SU-DHL-6 (cell line): ENCODE measurements at regions not wholly inside any gene's neighbourhood (a gene's known extent, or its start where the extent isn't known, plus 50 kb on each side); places are given as distances from the start of the nearest gene placed in this dataset.

ENCODE experiments used
- H2AFZ ChIP-seq: fragments of 200-600 bp; sonication (generic); 2 replicates; pipeline ENCODE4 v1.6.1; 2014; ENCODE audit warnings: low read depth, mild to moderate bottlenecking, moderate library complexity, mixed read lengths, antibody characterized with exemption, low read length; ENCODE audit not compliant: severe bottlenecking
- H3F3A ChIP-seq: fragments of 200-600 bp; shearing (Covaris generic); 2 replicates; pipeline ENCODE4 v1.6.0; 2016; ENCODE audit warnings: antibody characterized with exemption, mild to moderate bottlenecking; ENCODE audit not compliant: insufficient read depth
- H3K27ac ChIP-seq: fragments of 200-600 bp; sonication (generic); 2 replicates; pipeline ENCODE4 v1.5.1; 2016; ENCODE audit warnings: low read depth, mild to moderate bottlenecking, low read length, moderate library complexity, mixed read lengths
- H3K27me3 ChIP-seq: fragments of 200-600 bp; sonication (generic), shearing (Covaris generic); 2 replicates; pipeline ENCODE4 v1.6.0; 2014; ENCODE audit warnings: mild to moderate bottlenecking, low read length
- H3K36me3 ChIP-seq: fragments of 200-600 bp; sonication (generic); 2 replicates; pipeline ENCODE4 v1.6.1; 2014; ENCODE audit warnings: mild to moderate bottlenecking, low read length, mixed read lengths
- H3K4me2 ChIP-seq: fragments of 300-600, 200-600 bp; shearing (Covaris generic), sonication (generic); 2 replicates; pipeline ENCODE4 v1.6.0; 2014; ENCODE audit warnings: low read length, low read depth, mild to moderate bottlenecking; ENCODE audit not compliant: poor library complexity, severe bottlenecking
- H3K4me3 ChIP-seq: fragments of 200-600 bp; sonication (generic); 2 replicates; pipeline ENCODE4 v1.5.1; 2014; ENCODE audit warnings: antibody characterized with exemption, low read length, mild to moderate bottlenecking, mixed read lengths; ENCODE audit not compliant: insufficient read depth, poor library complexity, severe bottlenecking
- H3K79me2 ChIP-seq: fragments of 200-600 bp; sonication (generic); 2 replicates; pipeline ENCODE4 v1.6.1; 2014; ENCODE audit warnings: mild to moderate bottlenecking, low read length, moderate library complexity; ENCODE audit not compliant: insufficient read depth
- H3K9ac ChIP-seq: fragments of 200-600 bp; sonication (generic); 2 replicates; pipeline ENCODE4 v1.7.0; 2014; ENCODE audit warnings: mild to moderate bottlenecking, low read length
- H3K9me2 ChIP-seq: fragments of 200-600 bp; sonication (generic); replicated peaks from 2 replicates; pipeline ENCODE4 v1.6.1; 2014; ENCODE audit warnings: low read length; ENCODE audit not compliant: insufficient read depth
- H3K9me3 ChIP-seq: fragments of 200-600 bp; sonication (generic); 2 replicates; pipeline ENCODE4 v1.6.1; 2014; ENCODE audit warnings: low read length, mixed read lengths; ENCODE audit not compliant: insufficient read depth
- H4K20me1 ChIP-seq: fragments of 200-600 bp; sonication (generic); 2 replicates; pipeline ENCODE4 v1.6.1; 2014; ENCODE audit warnings: low read depth, mild to moderate bottlenecking, antibody characterized with exemption, low read length, moderate library complexity, mixed read lengths
- EZH2phosphoT487 ChIP-seq: fragments of 200-600 bp; sonication (generic), shearing (Covaris generic); conservative IDR thresholded peaks from 2 replicates; pipeline ENCODE4 v1.6.1; 2018; ENCODE audit warnings: mild to moderate bottlenecking, antibody characterized with exemption, low read length, moderate library complexity, mixed read lengths
- TF ChIP-seq, protein P1 (sequence below): fragments of 200-600 bp; sonication (generic); IDR thresholded peaks from one replicate; pipeline ENCODE4 v1.5.1; 2017; ENCODE audit warnings: antibody characterized with exemption, mild to moderate bottlenecking, low read length, moderate library complexity; ENCODE audit not compliant: insufficient read depth, poor library complexity, severe bottlenecking

- no peak overlapping the region for H3K4me3 ChIP-seq
- H2AFZ ChIP-seq, result no peak overlapping the region
- H4K20me1 ChIP-seq, result no peaks in the 10 kb centered on the region
- H3K9me2 ChIP-seq, result no peaks in the 10 kb centered on the region
- no peak for TF ChIP-seq EZH2phosphoT487
- TF ChIP-seq, protein P1, sequence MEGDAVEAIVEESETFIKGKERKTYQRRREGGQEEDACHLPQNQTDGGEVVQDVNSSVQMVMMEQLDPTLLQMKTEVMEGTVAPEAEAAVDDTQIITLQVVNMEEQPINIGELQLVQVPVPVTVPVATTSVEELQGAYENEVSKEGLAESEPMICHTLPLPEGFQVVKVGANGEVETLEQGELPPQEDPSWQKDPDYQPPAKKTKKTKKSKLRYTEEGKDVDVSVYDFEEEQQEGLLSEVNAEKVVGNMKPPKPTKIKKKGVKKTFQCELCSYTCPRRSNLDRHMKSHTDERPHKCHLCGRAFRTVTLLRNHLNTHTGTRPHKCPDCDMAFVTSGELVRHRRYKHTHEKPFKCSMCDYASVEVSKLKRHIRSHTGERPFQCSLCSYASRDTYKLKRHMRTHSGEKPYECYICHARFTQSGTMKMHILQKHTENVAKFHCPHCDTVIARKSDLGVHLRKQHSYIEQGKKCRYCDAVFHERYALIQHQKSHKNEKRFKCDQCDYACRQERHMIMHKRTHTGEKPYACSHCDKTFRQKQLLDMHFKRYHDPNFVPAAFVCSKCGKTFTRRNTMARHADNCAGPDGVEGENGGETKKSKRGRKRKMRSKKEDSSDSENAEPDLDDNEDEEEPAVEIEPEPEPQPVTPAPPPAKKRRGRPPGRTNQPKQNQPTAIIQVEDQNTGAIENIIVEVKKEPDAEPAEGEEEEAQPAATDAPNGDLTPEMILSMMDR, result no peak
- H3K9ac ChIP-seq, result no peak overlapping the region
- no peaks in the 10 kb centered on the region for H3K27me3 ChIP-seq
- no peaks in the 10 kb centered on the region for H3K36me3 ChIP-seq
- H3F3A ChIP-seq, result no peaks in the 10 kb centered on the region
- H3K79me2 ChIP-seq, result no peaks in the 10 kb centered on the region
- no peak overlapping the region for H3K4me2 ChIP-seq
- no peaks in the 10 kb centered on the region for H3K9me3 ChIP-seq
- no peak overlapping the region for H3K27ac ChIP-seq
Measured at GRCh38 chr18:8936619-8937018, 165.9 kb upstream of the NDUFV2 start.

DNA sequence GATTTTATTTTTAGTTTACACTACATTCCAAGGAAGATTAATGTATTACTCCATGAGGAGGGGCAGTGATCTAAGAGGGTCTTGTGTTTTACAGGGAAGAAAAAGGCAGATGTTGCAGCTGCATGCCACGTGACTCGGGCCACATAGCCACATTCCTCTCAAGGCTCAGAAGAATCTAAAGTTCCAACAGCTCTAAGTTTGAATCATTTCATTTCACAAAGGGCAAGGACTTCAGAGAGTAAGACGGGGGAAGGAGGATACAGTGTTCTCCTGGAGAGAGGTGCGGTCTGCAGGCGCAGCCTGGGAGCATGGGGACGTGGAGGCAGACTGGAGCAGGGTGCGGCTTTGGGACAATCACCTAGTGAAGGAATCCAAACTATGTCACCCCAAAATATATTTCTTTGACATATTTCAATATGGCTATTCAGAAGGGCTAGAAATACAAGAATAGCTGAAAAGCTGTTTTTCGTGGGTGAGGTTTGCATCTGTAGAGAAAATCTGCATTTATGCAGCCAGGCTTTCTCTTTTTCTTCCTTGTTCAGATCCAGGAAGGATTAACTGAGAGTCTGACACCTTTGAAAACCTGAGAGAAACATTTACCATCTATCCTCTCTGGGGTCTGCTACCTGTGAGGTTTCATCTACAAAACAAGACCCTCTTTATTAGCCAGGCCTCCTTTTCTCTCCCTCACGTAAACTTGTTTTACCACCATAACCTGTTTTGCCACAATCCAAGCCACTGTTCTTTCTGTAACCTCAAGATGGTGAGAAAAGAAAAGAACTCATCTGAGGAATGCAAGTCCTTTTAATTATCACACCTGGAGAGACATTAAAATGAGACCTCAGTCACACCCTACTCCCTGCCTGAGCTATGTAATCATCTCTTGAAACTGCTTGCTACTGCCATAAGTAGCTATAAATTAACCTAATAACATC, 165.1 kb upstream of the NDUFV2 start:
- Histone ChIP-seq H3F3A (no peaks in the 10 kb centered on the region), H3K27ac (no peak overlapping the region), H2AFZ (no peak overlapping the region), H3K9me2 (no peaks in the 10 kb centered on the region), H3K4me2 (no peak overlapping the region), H3K9me3 (no peaks in the 10 kb centered on the region), H3K36me3 (no peaks in the 10 kb centered on the region), H4K20me1 (no peaks in the 10 kb centered on the region), H3K79me2 (no peaks in the 10 kb centered on the region), H3K27me3 (no peaks in the 10 kb centered on the region), H3K4me3 (no peak overlapping the region), H3K9ac (no peak overlapping the region)
- TF ChIP-seq, protein P1, result no peak
- no peak for TF ChIP-seq EZH2phosphoT487

- Histone ChIP-seq H2AFZ (no peak overlapping the region), H3K9ac (no peak overlapping the region), H3K4me2 (no peak overlapping the region), H3K27me3 (no peaks in the 10 kb centered on the region), H4K20me1 (no peaks in the 10 kb centered on the region), H3K36me3 (no peaks in the 10 kb centered on the region), H3K27ac (no peak overlapping the region), H3K9me2 (no peaks in the 10 kb centered on the region), H3K79me2 (no peaks in the 10 kb centered on the region), H3K4me3 (no peak overlapping the region), H3F3A (no peaks in the 10 kb centered on the region), H3K9me3 (no peaks in the 10 kb centered on the region)
- TF ChIP-seq EZH2phosphoT487, result no peak
- TF ChIP-seq, protein P1, result no peak
Measured at GRCh38 chr18:8938817-8939216, 163.7 kb upstream of the NDUFV2 start.
